SJCRH30 (cell line): ENCODE measurements at regions not wholly inside any gene's neighbourhood (a gene's known extent, or its start where the extent isn't known, plus 50 kb on each side); places are given as distances from the start of the nearest gene placed in this dataset.

Experiments
- DNase-seq, 2 experiments: peaks; one replicate each; pipeline ENCODE4 v3.0.0-alpha.2; 2015 to 2020
- H3K27ac ChIP-seq: fragments of 250-450 bp; sonication (Bioruptor Pico); 2 replicates; pipeline ENCODE4 v1.5.1; 2020; ENCODE audit warnings: mild to moderate bottlenecking, moderate library complexity
- H3K27me3 ChIP-seq: fragments of 250-450 bp; sonication (Bioruptor Pico); 2 replicates; pipeline ENCODE4 v1.5.1; 2020; ENCODE audit warnings: mild to moderate bottlenecking, moderate library complexity
- H3K36me3 ChIP-seq: fragments of 250-450 bp; sonication (Bioruptor Pico); 2 replicates; pipeline ENCODE4 v1.5.1; 2020; ENCODE audit warnings: mild to moderate bottlenecking, moderate library complexity
- H3K4me1 ChIP-seq: fragments of 250-450 bp; sonication (Bioruptor Pico); 2 replicates; pipeline ENCODE4 v1.5.1; 2020; ENCODE audit warnings: mild to moderate bottlenecking, moderate library complexity
- H3K4me3 ChIP-seq: fragments of 250-450 bp; sonication (Bioruptor Pico); 2 replicates; pipeline ENCODE4 v1.5.1; 2020; ENCODE audit warnings: mild to moderate bottlenecking, moderate library complexity
- H3K9me3 ChIP-seq: fragments of 250-450 bp; sonication (Bioruptor Pico); replicated peaks from 2 replicates; pipeline ENCODE4 v1.5.1; 2020; ENCODE audit warnings: mild to moderate bottlenecking, moderate library complexity

DNA sequence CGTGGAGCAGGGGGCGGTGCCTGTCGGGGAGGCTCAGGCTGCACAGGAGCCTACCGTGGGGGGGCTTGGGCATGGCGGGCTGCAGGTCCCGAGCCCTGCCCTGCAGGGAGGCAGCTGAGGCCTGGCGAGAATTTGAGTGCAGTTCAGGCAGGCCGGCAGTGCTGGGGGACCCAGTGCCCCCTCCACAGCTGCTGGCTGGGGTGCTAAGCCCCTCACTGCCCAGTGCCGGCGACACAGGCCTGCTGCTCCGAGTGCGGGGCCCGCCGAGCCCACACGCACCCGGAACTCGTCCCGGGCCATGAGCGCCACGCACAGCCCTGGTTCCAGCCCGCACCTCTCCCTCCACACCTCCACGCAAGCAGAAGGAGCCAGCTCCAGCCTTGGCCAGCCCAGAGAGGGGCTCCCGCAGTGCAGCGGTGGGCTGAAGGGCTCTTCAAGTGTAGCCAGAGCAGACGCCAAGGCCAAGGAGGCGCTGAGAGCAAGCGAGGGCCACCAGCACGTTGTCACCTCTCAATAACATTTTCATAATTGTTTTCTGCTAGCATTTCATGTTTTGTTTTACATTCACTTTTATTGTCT is 1378.9 kb upstream of the CELF4 start:
- no peaks in the 10 kb centered on the region for H3K36me3 ChIP-seq
- no peak overlapping the region for H3K27ac ChIP-seq
- H3K4me3 ChIP-seq, result no peak overlapping the region
- no peaks in the 10 kb centered on the region for H3K9me3 ChIP-seq
- no peaks in the 10 kb centered on the region for H3K27me3 ChIP-seq
- DNase-seq, result no peak
- 0 out of 2 replicates have a peak, but pooled peaks cover 3% of the 10 kb centered on the region for H3K4me1 ChIP-seq

- H3K9me3 ChIP-seq, result no peaks in the 10 kb centered on the region
- peak in 1 of 2 experiments; percentile 0 for DNase-seq
- 0 out of 2 replicates have a peak, but pooled peaks cover 3% of the 10 kb centered on the region for H3K4me1 ChIP-seq
- no peaks in the 10 kb centered on the region for H3K27me3 ChIP-seq
- H3K36me3 ChIP-seq, result no peaks in the 10 kb centered on the region
- H3K4me3 ChIP-seq, result peak overlapping the region; percentile 31; the same call in 1 of the 2 replicates
- no peak overlapping the region for H3K27ac ChIP-seq
Measured at GRCh38 chr18:38941711-38942561, 1376.3 kb upstream of the CELF4 start.

DNA sequence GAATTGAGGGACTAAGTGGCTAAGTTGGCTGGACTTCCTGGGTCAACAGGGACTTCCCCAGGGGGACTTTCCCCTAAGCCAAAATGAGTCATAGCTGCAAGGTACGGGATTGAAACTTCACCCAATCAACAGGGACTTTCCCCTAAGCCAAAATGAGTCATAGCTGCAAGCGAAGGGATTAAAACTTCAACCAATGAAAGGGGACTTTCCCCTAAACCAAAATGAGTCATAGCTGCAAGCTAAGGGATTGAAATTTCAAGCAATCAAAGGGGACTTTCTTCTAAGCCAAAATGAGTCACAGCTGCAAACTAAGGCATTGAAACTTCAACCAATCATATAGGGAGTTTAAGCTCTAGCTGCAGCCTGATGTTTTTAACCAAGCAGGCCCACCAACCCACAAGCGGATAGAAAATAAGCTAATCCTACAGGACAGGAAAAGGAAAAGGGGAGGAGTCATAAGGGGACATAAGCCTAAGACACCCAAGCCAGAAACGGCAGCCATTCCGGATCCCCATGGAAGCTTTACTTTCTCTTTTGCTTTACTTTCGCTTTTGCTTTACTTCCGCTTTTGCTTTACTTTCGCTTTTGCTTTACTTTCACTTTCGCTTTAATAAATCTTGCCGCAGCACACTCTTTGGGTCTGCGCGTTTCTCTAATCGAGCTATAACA is 1375.4 kb upstream of the CELF4 start:
- Histone ChIP-seq H3K27me3 (no peaks in the 10 kb centered on the region), H3K36me3 (no peaks in the 10 kb centered on the region), H3K4me1 (0 out of 2 replicates have a peak, but pooled peaks cover 3% of the 10 kb centered on the region), H3K4me3 (peak overlapping the region; percentile 31), H3K9me3 (no peaks in the 10 kb centered on the region), H3K27ac (peak overlapping the region; percentile 41; the same call in 1 of the 2 replicates)
- DNase-seq, result peak; percentile 33 to 63

- Histone ChIP-seq H3K27ac (no peak overlapping the region), H3K9me3 (no peaks in the 10 kb centered on the region), H3K36me3 (no peaks in the 10 kb centered on the region), H3K27me3 (no peaks in the 10 kb centered on the region), H3K4me3 (no peak overlapping the region), H3K4me1 (0 out of 2 replicates have a peak, but pooled peaks cover 3% of the 10 kb centered on the region)
- DNase-seq, result no peak
Measured at GRCh38 chr18:38940475-38940862, 1374.9 kb upstream of the CELF4 start.

GRCh38 chr18:38933910-38934510 is 1368.4 kb upstream of the CELF4 start:
- H3K27ac ChIP-seq, result no peak overlapping the region
- H3K9me3 ChIP-seq, result no peaks in the 10 kb centered on the region
- H3K4me1 ChIP-seq, result no peaks in the 10 kb centered on the region
- H3K36me3 ChIP-seq, result no peaks in the 10 kb centered on the region
- no peak for DNase-seq
- no peaks in the 10 kb centered on the region for H3K27me3 ChIP-seq
- H3K4me3 ChIP-seq, result no peak overlapping the region

- no peak for DNase-seq
- no peak overlapping the region for H3K4me3 ChIP-seq
- no peaks in the 10 kb centered on the region for H3K4me1 ChIP-seq
- no peak overlapping the region for H3K27ac ChIP-seq
- H3K27me3 ChIP-seq, result no peaks in the 10 kb centered on the region
- H3K36me3 ChIP-seq, result no peaks in the 10 kb centered on the region
- H3K9me3 ChIP-seq, result no peaks in the 10 kb centered on the region
Measured at GRCh38 chr18:38933322-38933721, 1367.7 kb upstream of the CELF4 start.

GRCh38 chr18:38932752-38933151 is 1367.2 kb upstream of the CELF4 start:
- no peak for DNase-seq
- Histone ChIP-seq H3K27ac (no peak overlapping the region), H3K9me3 (no peaks in the 10 kb centered on the region), H3K27me3 (no peaks in the 10 kb centered on the region), H3K36me3 (no peaks in the 10 kb centered on the region), H3K4me1 (no peaks in the 10 kb centered on the region), H3K4me3 (no peak overlapping the region)

DNA sequence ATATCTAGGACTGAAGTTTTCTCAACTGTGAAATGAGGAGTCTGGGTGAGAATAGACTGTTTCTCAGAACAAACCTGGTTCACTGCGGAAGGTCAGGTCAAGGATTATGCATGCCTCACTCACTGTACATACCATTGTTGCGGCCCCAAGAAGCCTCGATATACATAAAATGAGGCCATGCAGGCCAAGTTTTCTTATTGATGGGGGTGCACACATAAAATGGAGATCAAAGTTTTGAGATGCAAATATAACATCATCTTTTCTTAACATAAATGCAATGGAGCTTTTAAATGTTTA is 1366.1 kb upstream of the CELF4 start:
- DNase-seq, result no peak
- no peak overlapping the region for H3K4me3 ChIP-seq
- H3K27ac ChIP-seq, result no peak overlapping the region
- no peaks in the 10 kb centered on the region for H3K36me3 ChIP-seq
- H3K27me3 ChIP-seq, result no peaks in the 10 kb centered on the region
- no peaks in the 10 kb centered on the region for H3K9me3 ChIP-seq
- H3K4me1 ChIP-seq, result no peaks in the 10 kb centered on the region

GRCh38 chr18:38930881-38931753 is 1365.5 kb upstream of the CELF4 start:
- Histone ChIP-seq H3K36me3 (no peaks in the 10 kb centered on the region), H3K4me1 (no peaks in the 10 kb centered on the region), H3K9me3 (no peaks in the 10 kb centered on the region), H3K27me3 (no peaks in the 10 kb centered on the region), H3K27ac (no peak overlapping the region), H3K4me3 (no peak overlapping the region)
- no peak for DNase-seq

- Histone ChIP-seq H3K27ac (no peak overlapping the region), H3K27me3 (no peaks in the 10 kb centered on the region), H3K9me3 (no peaks in the 10 kb centered on the region), H3K4me3 (no peak overlapping the region), H3K36me3 (no peaks in the 10 kb centered on the region), H3K4me1 (no peaks in the 10 kb centered on the region)
- DNase-seq, result no peak
Measured at GRCh38 chr18:38923540-38923939, 1357.9 kb upstream of the CELF4 start.

GRCh38 chr18:38923126-38923525 is 1357.5 kb upstream of the CELF4 start:
- no peaks in the 10 kb centered on the region for H3K4me1 ChIP-seq
- H3K9me3 ChIP-seq, result no peaks in the 10 kb centered on the region
- no peak for DNase-seq
- H3K27ac ChIP-seq, result no peak overlapping the region
- H3K4me3 ChIP-seq, result no peak overlapping the region
- no peaks in the 10 kb centered on the region for H3K36me3 ChIP-seq
- H3K27me3 ChIP-seq, result no peaks in the 10 kb centered on the region

GRCh38 chr18:38909972-38910371 is 1344.4 kb upstream of the CELF4 start:
- Histone ChIP-seq H3K27ac (no peak overlapping the region), H3K27me3 (no peaks in the 10 kb centered on the region), H3K9me3 (no peaks in the 10 kb centered on the region), H3K4me3 (no peak overlapping the region), H3K4me1 (no peaks in the 10 kb centered on the region), H3K36me3 (no peaks in the 10 kb centered on the region)
- DNase-seq, result no peak

GRCh38 chr18:38902796-38903195 is 1337.2 kb upstream of the CELF4 start:
- Histone ChIP-seq H3K9me3 (no peaks in the 10 kb centered on the region), H3K4me3 (no peak overlapping the region), H3K4me1 (no peaks in the 10 kb centered on the region), H3K36me3 (no peaks in the 10 kb centered on the region), H3K27ac (no peak overlapping the region), H3K27me3 (no peaks in the 10 kb centered on the region)
- DNase-seq, result no peak

- H3K27ac ChIP-seq, result no peak overlapping the region
- no peak for DNase-seq
- no peaks in the 10 kb centered on the region for H3K9me3 ChIP-seq
- H3K4me3 ChIP-seq, result no peak overlapping the region
- no peaks in the 10 kb centered on the region for H3K4me1 ChIP-seq
- no peaks in the 10 kb centered on the region for H3K36me3 ChIP-seq
- H3K27me3 ChIP-seq, result no peaks in the 10 kb centered on the region
Measured at GRCh38 chr18:38900445-38900844, 1334.8 kb upstream of the CELF4 start.
